B cell (primary cell): ENCODE measurements at regions not wholly inside any gene's neighbourhood (a gene's known extent, or its start where the extent isn't known, plus 50 kb on each side); places are given as distances from the start of the nearest gene placed in this dataset.

ENCODE experiments used
- EZH2 ChIP-seq: IDR thresholded peaks from 2 replicates; pipeline ENCODE4 v1.6.1; 2012; ENCODE audit warnings: borderline replicate concordance, low read depth, mild to moderate bottlenecking, moderate library complexity, low read length; ENCODE audit not compliant: insufficient read depth, poor library complexity, severe bottlenecking
- TF ChIP-seq, protein P1 (sequence below): fragments of 200-600 bp; IDR thresholded peaks from one replicate; pipeline ENCODE4 v1.8.0; 2022; ENCODE audit warnings: antibody characterized with exemption, mild to moderate bottlenecking

DNA sequence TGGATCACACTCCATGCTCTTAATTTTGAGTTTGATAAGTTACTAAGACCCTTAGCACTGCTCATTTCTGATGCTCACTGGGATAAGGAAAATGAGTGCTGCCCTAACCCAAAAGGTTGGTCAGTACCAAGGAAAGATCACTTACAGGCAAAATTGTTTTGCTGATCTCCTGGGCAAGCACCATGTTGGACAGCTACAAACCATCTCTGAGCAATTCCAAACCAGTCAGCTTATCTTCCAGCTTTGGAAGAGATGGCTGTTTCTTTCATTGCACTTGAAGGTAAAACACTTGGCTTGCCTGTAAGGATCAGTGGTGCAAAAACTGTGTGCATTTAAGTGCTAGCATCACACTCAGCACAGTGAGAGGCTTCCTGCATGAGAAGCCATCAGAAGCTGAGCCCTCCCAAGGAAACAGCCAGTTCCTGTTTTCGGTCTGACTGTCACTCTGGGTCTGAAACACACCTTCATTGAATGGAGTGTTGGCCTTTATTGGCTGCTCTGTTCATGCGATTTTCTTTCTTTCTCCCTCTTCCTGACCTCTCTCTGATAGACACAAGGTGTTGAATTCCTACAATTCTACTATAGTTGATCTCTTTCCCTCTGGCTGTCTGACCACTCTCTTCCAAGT is 126.4 kb upstream of the GHITM start:
- no peak for TF ChIP-seq EZH2
- TF ChIP-seq, protein P1, sequence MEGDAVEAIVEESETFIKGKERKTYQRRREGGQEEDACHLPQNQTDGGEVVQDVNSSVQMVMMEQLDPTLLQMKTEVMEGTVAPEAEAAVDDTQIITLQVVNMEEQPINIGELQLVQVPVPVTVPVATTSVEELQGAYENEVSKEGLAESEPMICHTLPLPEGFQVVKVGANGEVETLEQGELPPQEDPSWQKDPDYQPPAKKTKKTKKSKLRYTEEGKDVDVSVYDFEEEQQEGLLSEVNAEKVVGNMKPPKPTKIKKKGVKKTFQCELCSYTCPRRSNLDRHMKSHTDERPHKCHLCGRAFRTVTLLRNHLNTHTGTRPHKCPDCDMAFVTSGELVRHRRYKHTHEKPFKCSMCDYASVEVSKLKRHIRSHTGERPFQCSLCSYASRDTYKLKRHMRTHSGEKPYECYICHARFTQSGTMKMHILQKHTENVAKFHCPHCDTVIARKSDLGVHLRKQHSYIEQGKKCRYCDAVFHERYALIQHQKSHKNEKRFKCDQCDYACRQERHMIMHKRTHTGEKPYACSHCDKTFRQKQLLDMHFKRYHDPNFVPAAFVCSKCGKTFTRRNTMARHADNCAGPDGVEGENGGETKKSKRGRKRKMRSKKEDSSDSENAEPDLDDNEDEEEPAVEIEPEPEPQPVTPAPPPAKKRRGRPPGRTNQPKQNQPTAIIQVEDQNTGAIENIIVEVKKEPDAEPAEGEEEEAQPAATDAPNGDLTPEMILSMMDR = no peak
